ENCODE measurements at regions not wholly inside any gene's neighbourhood (a gene's known extent, or its start where the extent isn't known, plus 50 kb on each side); places are given as distances from the start of the nearest gene placed in this dataset.

DNA sequence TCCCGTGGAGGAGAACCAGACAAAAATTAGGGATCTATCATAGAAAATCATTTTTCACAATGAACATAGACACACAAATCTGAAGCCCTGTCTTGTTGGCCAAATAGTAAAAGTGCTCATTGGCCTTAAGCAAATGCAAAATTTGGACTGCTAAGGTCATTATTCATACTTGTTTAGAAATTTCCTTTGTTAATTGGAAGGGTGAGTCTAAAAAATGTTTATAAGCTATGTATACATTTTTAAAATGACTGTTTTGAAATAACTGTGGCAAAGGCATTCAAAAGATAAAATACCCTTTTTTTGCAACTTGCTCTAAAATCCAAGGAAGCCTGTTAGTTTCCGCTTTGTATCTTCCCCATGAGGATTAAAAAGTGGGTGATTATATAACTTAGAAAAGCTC, 195.0 kb downstream of the ZNF330 start:
- TF ChIP-seq POLR2AphosphoS5 (IDR thresholded peaks at IDR 0.05; ENCODE audit: borderline replicate concordance, low read depth, low read length) (no peak), EZH2 (IDR thresholded peaks at IDR 0.05) (no peak), FOXP2 (optimal IDR thresholded peaks at IDR 0.05; ENCODE audit: control extremely low read depth, extremely low read length, insufficient read depth) (no peak)

Data from SK-N-MC (cell line).